HFFc6 (cell line): ENCODE measurements at regions not wholly inside any gene's neighbourhood (a gene's known extent, or its start where the extent isn't known, plus 50 kb on each side); places are given as distances from the start of the nearest gene placed in this dataset.
"Not testable (repeated sequence)": the region's sequence is repeated elsewhere in the genome, so short reads cannot be mapped to it uniquely, and the experiment has no call there.

Source experiments
- DNase-seq: peaks from one replicate; pipeline ENCODE4 v3.0.0-alpha.2; 2018
- H3K27ac Mint-ChIP-seq: 2 replicates; pipeline ENCODE4 v1.8.0; 2020; ENCODE audit warnings: mild to moderate bottlenecking, mixed read lengths
- H3K27me3 Mint-ChIP-seq: 2 replicates; pipeline ENCODE4 v1.8.0; 2021; ENCODE audit warnings: mild to moderate bottlenecking, moderate library complexity, mixed read lengths; ENCODE audit not compliant: insufficient read depth
- H3K36me3 Mint-ChIP-seq: 2 replicates; pipeline ENCODE4 v1.8.0; 2021; ENCODE audit warnings: low read depth, mixed read lengths
- H3K4me1 Mint-ChIP-seq: 2 replicates; pipeline ENCODE4 v1.8.0; 2020; ENCODE audit warnings: low read depth, mixed read lengths
- H3K4me3 Mint-ChIP-seq: 2 replicates; pipeline ENCODE4 v1.8.0; 2020; ENCODE audit warnings: mild to moderate bottlenecking, moderate library complexity, mixed read lengths
- H3K9me3 Mint-ChIP-seq: 2 replicates; pipeline ENCODE4 v1.8.0; 2020; ENCODE audit warnings: mild to moderate bottlenecking, mixed read lengths
- CTCF ChIP-seq: fragments of 200-600 bp; sonication (generic); IDR thresholded peaks from 2 replicates; pipeline ENCODE4 v1.5.0; 2021; ENCODE audit warnings: antibody characterized with exemption, mild to moderate bottlenecking

- TF ChIP-seq CTCF, result no peak
- no peaks in the 10 kb centered on the region for H3K4me1 Mint-ChIP-seq
- no peaks in the 10 kb centered on the region for H3K27me3 Mint-ChIP-seq
- H3K36me3 Mint-ChIP-seq, result 0 out of 2 replicates have a peak, but pooled peaks cover 1% of the 10 kb centered on the region
- DNase-seq, result no peak
- H3K4me3 Mint-ChIP-seq, result no peak overlapping the region
- H3K9me3 Mint-ChIP-seq, result peaks cover 18% of the 10 kb centered on the region
- H3K27ac Mint-ChIP-seq, result no peak overlapping the region
Observed at GRCh38 chr15:20409247-20409646, 132.4 kb downstream of the GOLGA6L6 start.

- DNase-seq, result no peak
- TF ChIP-seq CTCF, result no peak
- no peaks in the 10 kb centered on the region for H3K36me3 Mint-ChIP-seq
- no peak overlapping the region for H3K27ac Mint-ChIP-seq
- peaks cover 8% of the 10 kb centered on the region for H3K9me3 Mint-ChIP-seq
- H3K27me3 Mint-ChIP-seq, result no peaks in the 10 kb centered on the region
- H3K4me3 Mint-ChIP-seq, result no peak overlapping the region
- H3K4me1 Mint-ChIP-seq, result no peaks in the 10 kb centered on the region
Observed at GRCh38 chr15:20407553-20407952, 134.0 kb downstream of the GOLGA6L6 start.

DNA sequence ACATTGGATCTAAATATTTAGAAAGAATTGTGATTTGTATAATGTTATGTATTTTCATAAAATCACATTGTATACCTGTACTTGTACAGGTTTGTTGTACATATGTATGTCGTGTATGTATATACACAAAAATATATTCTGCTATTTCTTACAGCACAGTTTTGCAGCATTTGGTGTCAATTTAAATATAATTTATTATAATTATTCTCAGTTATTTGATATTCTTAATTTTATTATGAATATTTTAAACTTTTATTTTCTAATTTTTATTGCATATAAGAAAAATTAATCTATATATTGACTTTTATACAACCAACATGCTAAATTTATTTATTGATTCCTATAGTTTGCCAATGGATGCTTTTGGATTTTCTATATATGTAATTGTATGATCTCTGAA lies 137.0 kb downstream of the GOLGA6L6 start:
- not testable (repeated sequence) for DNase-seq, H3K4me1 Mint-ChIP-seq, H3K27me3 Mint-ChIP-seq, H3K4me3 Mint-ChIP-seq, H3K9me3 Mint-ChIP-seq, H3K27ac Mint-ChIP-seq, H3K36me3 Mint-ChIP-seq

DNA sequence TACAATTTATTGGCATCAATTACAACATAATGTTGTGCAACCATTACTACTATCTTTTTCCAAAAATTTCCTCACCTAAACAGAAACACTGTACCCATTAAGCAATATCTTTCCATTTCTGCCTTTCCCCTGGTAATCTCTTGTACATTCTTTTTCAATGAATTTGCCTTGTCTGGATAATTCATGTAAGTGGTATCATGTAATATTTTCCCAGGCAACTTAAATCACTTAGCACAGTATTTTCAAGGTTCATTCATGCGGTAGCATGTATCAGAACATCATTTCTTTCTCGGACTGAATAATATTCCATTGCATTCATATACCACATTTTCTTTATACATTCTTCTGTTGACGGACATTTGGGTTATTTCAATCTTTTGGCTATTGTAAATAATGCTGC lies 139.0 kb downstream of the GOLGA6L6 start:
- not testable (repeated sequence) for H3K27ac Mint-ChIP-seq, H3K4me1 Mint-ChIP-seq, H3K27me3 Mint-ChIP-seq, H3K4me3 Mint-ChIP-seq, H3K36me3 Mint-ChIP-seq, DNase-seq, H3K9me3 Mint-ChIP-seq

- DNase-seq, H3K4me1 Mint-ChIP-seq, H3K36me3 Mint-ChIP-seq, H3K27me3 Mint-ChIP-seq, H3K9me3 Mint-ChIP-seq, H3K27ac Mint-ChIP-seq, H3K4me3 Mint-ChIP-seq: not testable (repeated sequence)
Observed at GRCh38 chr15:20401058-20401457, 140.5 kb downstream of the GOLGA6L6 start.

DNA sequence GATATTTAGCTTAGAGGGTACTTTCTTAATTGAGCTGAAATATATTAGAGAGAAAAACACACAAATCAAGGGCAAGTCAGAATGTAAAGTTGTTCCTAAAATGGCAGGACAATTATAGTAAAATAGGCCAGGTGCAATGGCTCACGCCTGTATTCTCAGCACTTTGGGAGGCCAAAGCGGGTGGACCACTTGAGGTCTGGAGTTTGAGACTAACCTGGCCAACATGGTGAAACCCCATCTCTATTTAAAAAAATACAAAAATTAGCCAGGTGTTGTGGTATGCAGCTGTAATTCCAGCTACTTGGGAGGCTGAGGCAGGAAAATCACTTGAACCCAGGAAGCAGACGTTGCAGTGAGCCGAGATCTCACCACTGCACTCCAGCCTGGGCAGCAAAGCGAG lies 142.9 kb downstream of the GOLGA6L6 start:
- DNase-seq, H3K4me1 Mint-ChIP-seq, H3K4me3 Mint-ChIP-seq, H3K27me3 Mint-ChIP-seq, H3K27ac Mint-ChIP-seq, H3K36me3 Mint-ChIP-seq, H3K9me3 Mint-ChIP-seq: not testable (repeated sequence)

DNA sequence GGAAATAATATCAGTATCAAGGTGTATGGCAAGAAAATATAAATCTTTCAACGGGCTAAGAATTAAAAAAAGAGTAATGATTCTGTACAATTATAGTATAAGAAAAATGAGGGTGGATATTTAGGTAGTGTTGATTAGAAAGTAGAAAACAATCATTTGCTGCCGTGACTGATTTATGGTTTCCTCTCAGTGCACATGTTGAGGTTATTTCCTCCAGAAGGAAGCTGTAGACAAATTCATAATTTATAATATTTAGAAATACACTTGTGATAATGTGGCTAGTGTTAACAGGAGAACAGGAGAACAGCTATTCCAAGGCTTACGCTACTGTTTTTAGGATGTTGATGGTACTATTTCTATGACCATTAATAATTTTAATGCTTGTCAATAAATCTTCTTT lies 153.4 kb downstream of the GOLGA6L6 start:
- not testable (repeated sequence) for H3K4me1 Mint-ChIP-seq, H3K4me3 Mint-ChIP-seq, H3K9me3 Mint-ChIP-seq, DNase-seq, H3K27ac Mint-ChIP-seq, H3K36me3 Mint-ChIP-seq, H3K27me3 Mint-ChIP-seq

GRCh38 chr15:20386198-20386597 lies 155.4 kb downstream of the GOLGA6L6 start:
- H3K9me3 Mint-ChIP-seq, result no peaks in the 10 kb centered on the region
- no peak overlapping the region for H3K27ac Mint-ChIP-seq
- no peaks in the 10 kb centered on the region for H3K36me3 Mint-ChIP-seq
- H3K4me1 Mint-ChIP-seq, result no peaks in the 10 kb centered on the region
- no peaks in the 10 kb centered on the region for H3K27me3 Mint-ChIP-seq
- no peak for DNase-seq
- no peak overlapping the region for H3K4me3 Mint-ChIP-seq
- TF ChIP-seq CTCF, result no peak

DNA sequence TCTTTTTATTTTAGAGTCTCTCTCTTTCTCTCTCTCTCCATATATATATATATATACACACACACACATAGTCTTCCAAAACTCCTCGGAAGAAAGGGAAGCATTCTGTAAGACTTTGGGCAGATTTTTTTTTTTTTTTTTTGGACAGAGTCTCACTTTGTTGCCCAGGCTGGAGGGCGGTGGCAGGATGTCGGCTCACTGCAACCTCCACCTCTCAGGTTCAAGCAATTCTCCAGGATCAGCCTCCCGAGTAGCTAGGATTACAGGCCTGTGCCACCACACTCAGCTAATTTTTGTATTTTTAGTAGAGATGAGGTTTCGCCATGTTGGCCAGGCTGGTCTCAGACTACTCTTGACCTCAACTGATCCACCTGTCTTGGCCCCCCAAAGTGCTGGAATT lies 161.4 kb downstream of the GOLGA6L6 start:
- H3K36me3 Mint-ChIP-seq, H3K4me3 Mint-ChIP-seq, H3K27ac Mint-ChIP-seq, H3K9me3 Mint-ChIP-seq, H3K27me3 Mint-ChIP-seq, DNase-seq, H3K4me1 Mint-ChIP-seq: not testable (repeated sequence)
